ENCODE measurements at regions not wholly inside any gene's neighbourhood (a gene's known extent, or its start where the extent isn't known, plus 50 kb on each side); places are given as distances from the start of the nearest gene placed in this dataset.

- TF ChIP-seq CTCF (IDR thresholded peaks at IDR 0.05): no peak
- TF ChIP-seq POLR2AphosphoS5 (IDR thresholded peaks at IDR 0.05; ENCODE audit: low read depth, low read length): no peak
- no peak for TF ChIP-seq SIN3A (IDR thresholded peaks at IDR 0.05; ENCODE audit: borderline replicate concordance, insufficient read depth, low read depth, low read length)
- no peak for TF ChIP-seq REST (IDR thresholded peaks at IDR 0.05; ENCODE audit: insufficient read depth in 1 of 2, low read depth in 2 of 2, low read length in 1 of 2)
- TF ChIP-seq TCF7L2 (IDR thresholded peaks at IDR 0.05; ENCODE audit: low read depth, low read length): no peak
Observed at GRCh38 chr2:215609089-215610032, 173.5 kb upstream of the FN1 start.
